ENCODE measurements at regions not wholly inside any gene's neighbourhood (a gene's known extent, or its start where the extent isn't known, plus 50 kb on each side); places are given as distances from the start of the nearest gene placed in this dataset.

DNA sequence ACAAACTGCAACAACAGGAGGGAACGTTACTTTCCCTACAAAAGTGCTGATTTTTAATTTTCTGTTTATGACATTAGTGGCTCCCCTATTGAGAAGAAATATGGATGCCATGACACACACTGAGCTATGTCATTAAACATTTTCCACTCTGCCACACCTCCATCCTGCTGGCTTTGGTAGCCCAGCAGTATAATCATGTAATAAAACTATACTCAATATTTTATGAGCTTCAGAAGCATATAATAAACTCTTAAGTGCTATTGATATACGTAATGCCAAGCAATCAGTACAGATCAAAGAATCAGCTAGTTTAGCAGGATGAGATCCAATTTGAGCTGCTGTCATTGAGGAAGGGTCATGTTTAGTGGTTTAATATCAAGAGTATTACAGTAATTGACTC, 141.3 kb upstream of the LRRC7 start:
- Histone ChIP-seq H3K27ac (no peak overlapping the region), H3K27me3 (no peaks in the 10 kb centered on the region), H3K4me1 (no peaks in the 10 kb centered on the region), H3K4me3 (no peak overlapping the region), H3K36me3 (no peaks in the 10 kb centered on the region), H3K9me3 (no peaks in the 10 kb centered on the region)
- no peak for DNase-seq
- no peak for TF ChIP-seq POLR2A (IDR thresholded peaks at IDR 0.05)
- no peak for TF ChIP-seq CTCF (IDR thresholded peaks at IDR 0.05)
- TF ChIP-seq EP300 (IDR thresholded peaks at IDR 0.05), result no peak
- TF ChIP-seq POLR2AphosphoS5 (IDR thresholded peaks at IDR 0.05), result no peak
- WGBS, 2 donors, result 12 to 65% methylated on average over 2 of the region's 2 CpGs
- intact Hi-C loops (cut with DNase I), result no loop called here

DNA sequence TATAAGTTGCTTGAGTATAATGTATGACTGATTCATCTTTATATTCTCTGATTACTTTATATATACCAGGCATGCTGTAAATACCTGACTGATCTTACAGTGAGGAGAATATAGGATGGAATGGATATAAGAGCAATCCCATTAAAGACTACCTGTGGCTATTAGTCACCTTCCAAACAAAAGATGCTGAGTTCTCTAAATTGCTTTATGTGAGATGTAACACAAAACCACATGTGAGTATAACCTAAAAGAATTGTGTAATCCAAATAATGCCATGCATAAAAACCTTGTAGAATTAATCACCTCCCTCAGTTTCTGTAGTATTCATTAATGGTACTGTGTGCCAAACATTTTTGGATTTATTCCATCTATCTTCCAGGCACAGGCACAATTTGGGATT, 134.6 kb upstream of the LRRC7 start:
- Histone ChIP-seq H3K27me3 (no peaks in the 10 kb centered on the region), H3K36me3 (no peaks in the 10 kb centered on the region), H3K9me3 (no peaks in the 10 kb centered on the region), H3K4me3 (no peak overlapping the region), H3K4me1 (no peaks in the 10 kb centered on the region), H3K27ac (no peak overlapping the region)
- no peak for TF ChIP-seq POLR2A (IDR thresholded peaks at IDR 0.05)
- TF ChIP-seq POLR2AphosphoS5 (IDR thresholded peaks at IDR 0.05), result no peak
- TF ChIP-seq EP300 (IDR thresholded peaks at IDR 0.05), result no peak
- no peak for TF ChIP-seq CTCF (IDR thresholded peaks at IDR 0.05)
- intact Hi-C loops (cut with DNase I), result no loop called here
- no peak for DNase-seq

DNA sequence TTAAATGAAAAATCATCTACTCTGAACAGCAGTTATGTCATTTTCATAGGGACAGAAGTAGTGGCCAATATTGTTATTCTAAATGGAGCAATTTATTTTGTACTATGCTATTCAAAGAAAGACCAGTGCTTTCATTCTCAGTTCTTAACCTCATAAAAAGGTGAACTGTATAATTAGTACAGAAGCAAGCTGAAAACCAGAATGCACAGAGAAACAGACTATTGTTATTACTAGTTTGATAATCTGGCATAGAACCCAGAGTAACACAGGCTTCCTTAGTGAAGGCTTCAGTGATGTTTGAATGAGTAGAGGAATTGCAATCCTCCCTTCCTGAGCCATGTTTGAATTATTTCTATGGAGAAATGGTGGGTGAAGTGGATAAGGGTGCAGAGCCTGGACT, 131.6 kb upstream of the LRRC7 start:
- DNase-seq, result no peak
- Histone ChIP-seq H3K27me3 (no peaks in the 10 kb centered on the region), H3K9me3 (no peaks in the 10 kb centered on the region), H3K36me3 (no peaks in the 10 kb centered on the region), H3K4me1 (no peaks in the 10 kb centered on the region), H3K4me3 (no peak overlapping the region), H3K27ac (no peak overlapping the region)
- TF ChIP-seq EP300 (IDR thresholded peaks at IDR 0.05) (no peak), POLR2A (IDR thresholded peaks at IDR 0.05) (no peak), CTCF (IDR thresholded peaks at IDR 0.05) (no peak), POLR2AphosphoS5 (IDR thresholded peaks at IDR 0.05) (no peak)
- intact Hi-C loops (cut with DNase I), result no loop called here

DNA sequence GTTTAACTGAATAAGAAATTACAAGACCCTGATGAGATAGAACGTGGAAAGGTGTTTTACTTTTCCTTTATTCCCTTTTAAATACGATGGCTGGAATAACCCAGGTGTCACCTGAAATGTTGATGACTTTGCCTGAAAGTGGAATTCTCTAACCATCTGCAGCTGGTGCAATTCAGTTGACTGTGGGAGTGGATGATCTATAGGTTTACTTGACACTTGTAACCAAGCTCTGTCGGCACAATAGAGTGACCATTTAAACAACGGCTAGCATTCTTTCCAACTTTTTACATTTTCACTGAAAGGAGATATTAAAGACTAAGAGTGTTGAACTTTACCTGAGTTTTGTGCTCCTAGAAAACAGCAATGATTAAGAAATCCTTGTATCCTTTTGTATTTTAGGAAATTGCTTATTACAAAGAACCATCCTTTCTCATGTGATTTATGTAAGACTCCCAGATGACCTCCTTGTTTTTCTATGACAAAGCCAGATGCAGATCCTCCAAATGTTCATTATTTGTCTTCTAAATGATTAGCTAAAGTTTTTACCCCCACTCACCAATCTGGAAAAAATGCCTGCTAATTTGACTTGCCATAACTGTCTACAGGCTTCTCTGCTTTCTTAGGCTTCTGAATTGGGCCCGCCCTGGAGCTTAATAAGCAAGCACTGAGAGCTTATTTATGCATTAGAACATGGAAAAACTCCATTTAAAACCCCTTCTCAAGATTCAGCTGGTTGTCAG, 129.5 kb upstream of the LRRC7 start:
- no peaks in the 10 kb centered on the region for H3K4me1 ChIP-seq
- H3K36me3 ChIP-seq, result no peaks in the 10 kb centered on the region
- TF ChIP-seq POLR2AphosphoS5 (IDR thresholded peaks at IDR 0.05) (no peak), EP300 (IDR thresholded peaks at IDR 0.05) (no peak), CTCF (IDR thresholded peaks at IDR 0.05) (no peak), POLR2A (IDR thresholded peaks at IDR 0.05) (no peak)
- H3K9me3 ChIP-seq, result no peaks in the 10 kb centered on the region
- intact Hi-C loops (cut with DNase I), result no loop called here
- no peak overlapping the region for H3K4me3 ChIP-seq
- no peak overlapping the region for H3K27ac ChIP-seq
- H3K27me3 ChIP-seq, result no peaks in the 10 kb centered on the region
- no peak for DNase-seq
- 33 to 52% methylated on average over 5 of the region's 5 CpGs for WGBS, 2 donors

GRCh38 chr1:69441496-69441895, 126.2 kb upstream of the LRRC7 start:
- Histone ChIP-seq H3K27ac (no peak overlapping the region), H3K4me1 (no peaks in the 10 kb centered on the region), H3K9me3 (no peaks in the 10 kb centered on the region), H3K36me3 (no peaks in the 10 kb centered on the region), H3K4me3 (no peak overlapping the region), H3K27me3 (no peaks in the 10 kb centered on the region)
- TF ChIP-seq CTCF (IDR thresholded peaks at IDR 0.05) (no peak), EP300 (IDR thresholded peaks at IDR 0.05) (no peak), POLR2AphosphoS5 (IDR thresholded peaks at IDR 0.05) (no peak), POLR2A (IDR thresholded peaks at IDR 0.05) (no peak)
- DNase-seq, result no peak
- intact Hi-C loops (cut with DNase I), result no loop called here

All from sigmoid colon (tissue), 6 donors.